Caco-2 (cell line): ENCODE measurements at regions not wholly inside any gene's neighbourhood (a gene's known extent, or its start where the extent isn't known, plus 50 kb on each side); places are given as distances from the start of the nearest gene placed in this dataset.

Experiments
- BruUV-seq: library from RNA; stranded (reverse); fragments of 400-500 nt; replicated peaks from 2 replicates; lab custom pipeline; 2021; lab: Mats Ljungman, UMichigan
- CTCF ChIA-PET: fragments of 300-600 bp; sonication (Branson Sonifier 250); formaldehyde crosslinking; loops from one replicate; lab custom pipeline; 2022; ENCODE audit warnings: antibody characterized with exemption; lab: Charles Lee
- POLR2A ChIA-PET: fragments of 300-600 bp; sonication (Branson Sonifier 250); formaldehyde crosslinking; loops from one replicate; lab custom pipeline; 2022; ENCODE audit warnings: antibody characterized with exemption; lab: Charles Lee
- DNase-seq, 2 experiments: peaks; one replicate each; pipeline versions ENCODE4 v3.0.0 to v3.0.0-alpha.2; 2020 to 2022
- H3K27me3 ChIP-seq: replicated peaks from 2 replicates; pipeline ENCODE4 v1.6.0; 2011; ENCODE audit warnings: low read length; ENCODE audit not compliant: control insufficient read depth, insufficient read depth
- H3K36me3 ChIP-seq: 2 replicates; pipeline ENCODE4 v1.5.1; 2011; ENCODE audit warnings: low read length; ENCODE audit not compliant: control insufficient read depth, insufficient read depth
- H3K4me1 ChIP-seq: fragments of 250-450 bp; sonication (Bioruptor Pico); 2 replicates; pipeline ENCODE4 v1.5.1; 2020; ENCODE audit warnings: mild to moderate bottlenecking
- H3K4me3 ChIP-seq: 2 replicates; pipeline ENCODE4 v1.5.1; 2011; ENCODE audit warnings: low read depth, mild to moderate bottlenecking, control low read depth, low read length
- H3K9me3 ChIP-seq: fragments of 250-450 bp; sonication (Bioruptor Pico); 2 replicates; pipeline ENCODE4 v1.5.1; 2020; ENCODE audit warnings: mild to moderate bottlenecking, moderate library complexity
- H3K27ac Mint-ChIP-seq: one replicate; pipeline ENCODE4 v1.8.0; 2022; ENCODE audit warnings: mixed read lengths; ENCODE audit not compliant: unreplicated experiment
- H3K27me3 Mint-ChIP-seq: one replicate; pipeline ENCODE4 v1.8.0; 2022; ENCODE audit warnings: mixed read lengths; ENCODE audit not compliant: insufficient read depth, unreplicated experiment
- H3K36me3 Mint-ChIP-seq: one replicate; pipeline ENCODE4 v1.8.0; 2022; ENCODE audit warnings: mild to moderate bottlenecking, mixed read lengths; ENCODE audit not compliant: insufficient read depth, unreplicated experiment
- H3K4me1 Mint-ChIP-seq: one replicate; pipeline ENCODE4 v1.8.0; 2022; ENCODE audit warnings: low read depth, mixed read lengths; ENCODE audit not compliant: unreplicated experiment
- H3K4me3 Mint-ChIP-seq: one replicate; pipeline ENCODE4 v1.8.0; 2022; ENCODE audit warnings: mild to moderate bottlenecking, moderate library complexity, mixed read lengths; ENCODE audit not compliant: unreplicated experiment
- H3K9me3 Mint-ChIP-seq: one replicate; pipeline ENCODE4 v1.8.0; 2022; ENCODE audit warnings: mixed read lengths; ENCODE audit not compliant: unreplicated experiment
- intact Hi-C: fragments of 100-400 bp; cut with micrococcal nuclease; formaldehyde crosslinking; loops from one replicate; pipeline ENCODE4 v1.10.0; 2022; ENCODE audit not compliant: unreplicated experiment
- TF ChIP-seq, protein P1 (sequence below), 2 experiments: fragments of 200-600 bp in 1 of 2; IDR thresholded peaks; 1 replicate in 1 of 2; 2 replicates in 1 of 2; pipeline versions ENCODE4 v1.5.1 to v1.8.0; 2011 to 2022; ENCODE audit warnings: antibody characterized with exemption in 1 of 2, control low read depth in 1 of 2, inconsistent platforms in 1 of 2, low read depth in 1 of 2, low read length in 1 of 2, mild to moderate bottlenecking in 1 of 2, moderate library complexity in 1 of 2; ENCODE audit not compliant: insufficient read depth in 1 of 2, severe bottlenecking in 1 of 2, unreplicated experiment in 1 of 2

GRCh38 chr2:236682651-236683422 lies 113.2 kb downstream of the ACKR3 start:
- Mint-ChIP-seq H3K27ac (no peak overlapping the region), H3K4me1 (no peaks in the 10 kb centered on the region), H3K4me3 (no peak overlapping the region), H3K27me3 (no peaks in the 10 kb centered on the region), H3K9me3 (no peaks in the 10 kb centered on the region), H3K36me3 (no peaks in the 10 kb centered on the region)
- TF ChIP-seq, protein P1, sequence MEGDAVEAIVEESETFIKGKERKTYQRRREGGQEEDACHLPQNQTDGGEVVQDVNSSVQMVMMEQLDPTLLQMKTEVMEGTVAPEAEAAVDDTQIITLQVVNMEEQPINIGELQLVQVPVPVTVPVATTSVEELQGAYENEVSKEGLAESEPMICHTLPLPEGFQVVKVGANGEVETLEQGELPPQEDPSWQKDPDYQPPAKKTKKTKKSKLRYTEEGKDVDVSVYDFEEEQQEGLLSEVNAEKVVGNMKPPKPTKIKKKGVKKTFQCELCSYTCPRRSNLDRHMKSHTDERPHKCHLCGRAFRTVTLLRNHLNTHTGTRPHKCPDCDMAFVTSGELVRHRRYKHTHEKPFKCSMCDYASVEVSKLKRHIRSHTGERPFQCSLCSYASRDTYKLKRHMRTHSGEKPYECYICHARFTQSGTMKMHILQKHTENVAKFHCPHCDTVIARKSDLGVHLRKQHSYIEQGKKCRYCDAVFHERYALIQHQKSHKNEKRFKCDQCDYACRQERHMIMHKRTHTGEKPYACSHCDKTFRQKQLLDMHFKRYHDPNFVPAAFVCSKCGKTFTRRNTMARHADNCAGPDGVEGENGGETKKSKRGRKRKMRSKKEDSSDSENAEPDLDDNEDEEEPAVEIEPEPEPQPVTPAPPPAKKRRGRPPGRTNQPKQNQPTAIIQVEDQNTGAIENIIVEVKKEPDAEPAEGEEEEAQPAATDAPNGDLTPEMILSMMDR (IDR thresholded peaks at IDR 0.05; ENCODE audit: insufficient read depth in 1 of 2, low read depth in 1 of 2, low read length in 1 of 2, severe bottlenecking in 1 of 2, unreplicated experiment in 1 of 2) = no peak
- no peak for DNase-seq
- no peak overlapping the region for H3K4me3 ChIP-seq
- intact Hi-C loops = no loop called here
- H3K36me3 ChIP-seq = no peaks in the 10 kb centered on the region
- ChIA-PET CTCF (no interaction called here), POLR2A (no interaction called here)
- H3K4me1 ChIP-seq = no peaks in the 10 kb centered on the region
- no TSS peak for BruUV-seq
- H3K9me3 ChIP-seq = no peaks in the 10 kb centered on the region
- no peaks in the 10 kb centered on the region for H3K27me3 ChIP-seq

GRCh38 chr2:236684504-236685256 lies 115.1 kb downstream of the ACKR3 start:
- H3K27me3 ChIP-seq = no peaks in the 10 kb centered on the region
- no peak overlapping the region for H3K4me3 Mint-ChIP-seq
- no peaks in the 10 kb centered on the region for H3K9me3 ChIP-seq
- intact Hi-C loops = no loop called here
- H3K4me3 ChIP-seq = no peak overlapping the region
- no TSS peak for BruUV-seq
- no peaks in the 10 kb centered on the region for H3K36me3 ChIP-seq
- H3K27me3 Mint-ChIP-seq = no peaks in the 10 kb centered on the region
- CTCF ChIA-PET = no interaction called here
- no peak for DNase-seq
- no peaks in the 10 kb centered on the region for H3K4me1 Mint-ChIP-seq
- TF ChIP-seq, protein P1 (IDR thresholded peaks at IDR 0.05; ENCODE audit: insufficient read depth in 1 of 2, low read depth in 1 of 2, low read length in 1 of 2, severe bottlenecking in 1 of 2, unreplicated experiment in 1 of 2) = no peak
- POLR2A ChIA-PET = no interaction called here
- no peaks in the 10 kb centered on the region for H3K36me3 Mint-ChIP-seq
- H3K27ac Mint-ChIP-seq = peak overlapping the region; percentile 67
- no peaks in the 10 kb centered on the region for H3K9me3 Mint-ChIP-seq
- no peaks in the 10 kb centered on the region for H3K4me1 ChIP-seq

- Mint-ChIP-seq H3K4me3 (no peak overlapping the region), H3K4me1 (no peaks in the 10 kb centered on the region), H3K27me3 (no peaks in the 10 kb centered on the region), H3K36me3 (no peaks in the 10 kb centered on the region), H3K27ac (no peak overlapping the region), H3K9me3 (no peaks in the 10 kb centered on the region)
- intact Hi-C loops = no loop called here
- ChIA-PET POLR2A (no interaction called here), CTCF (interaction anchor here (0.8 kb wide), 1 partner anchor 152 kb away, joined by 3 read pairs; no protein-coding TSS in a partner anchor)
- Histone ChIP-seq H3K27me3 (no peaks in the 10 kb centered on the region), H3K4me3 (no peak overlapping the region), H3K36me3 (no peaks in the 10 kb centered on the region), H3K4me1 (no peaks in the 10 kb centered on the region), H3K9me3 (no peaks in the 10 kb centered on the region)
- DNase-seq = no peak
- TF ChIP-seq, protein P1 (IDR thresholded peaks at IDR 0.05; ENCODE audit: insufficient read depth in 1 of 2, low read depth in 1 of 2, low read length in 1 of 2, severe bottlenecking in 1 of 2, unreplicated experiment in 1 of 2) = no peak
- no TSS peak for BruUV-seq
Measured at GRCh38 chr2:236685361-236685760, 115.7 kb downstream of the ACKR3 start.
